ENCODE measurements at regions not wholly inside any gene's neighbourhood (a gene's known extent, or its start where the extent isn't known, plus 50 kb on each side); places are given as distances from the start of the nearest gene placed in this dataset.
"Not testable (repeated sequence)": the region's sequence is repeated elsewhere in the genome, so short reads cannot be mapped to it uniquely, and the experiment has no call there.

- no peaks in the 10 kb centered on the region for H3K9me3 ChIP-seq (ENCODE audit: insufficient read depth, low read length)
- no peak for TF ChIP-seq YY1 (IDR thresholded peaks at IDR 0.05; ENCODE audit: insufficient read depth, insufficient read length)
- no peak for TF ChIP-seq ZNF274 (IDR thresholded peaks at IDR 0.05; ENCODE audit: low read depth, low read length)
- TF ChIP-seq SUZ12 (IDR thresholded peaks at IDR 0.05; ENCODE audit: extremely low read depth, insufficient read depth, insufficient read length), result no peak
- H3K27me3 ChIP-seq (ENCODE audit: insufficient read depth, insufficient read length), result no peaks in the 10 kb centered on the region
- H3K4me3 ChIP-seq (ENCODE audit: insufficient read length, low read depth), result no peak overlapping the region
- no peak overlapping the region for H3K9ac ChIP-seq (ENCODE audit: insufficient read length, low read depth)
- DNase-seq (ENCODE audit: low read depth, low spot score), result no peak
- no peaks in the 10 kb centered on the region for H3K36me3 ChIP-seq (ENCODE audit: insufficient read depth, insufficient read length, low read length)
- H3K4me1 ChIP-seq (ENCODE audit: insufficient read depth, insufficient read length), result no peaks in the 10 kb centered on the region
These were observed 57.8 kb upstream of the ANKRD30A start for GRCh38 chr10:37067576-37067975.

DNA sequence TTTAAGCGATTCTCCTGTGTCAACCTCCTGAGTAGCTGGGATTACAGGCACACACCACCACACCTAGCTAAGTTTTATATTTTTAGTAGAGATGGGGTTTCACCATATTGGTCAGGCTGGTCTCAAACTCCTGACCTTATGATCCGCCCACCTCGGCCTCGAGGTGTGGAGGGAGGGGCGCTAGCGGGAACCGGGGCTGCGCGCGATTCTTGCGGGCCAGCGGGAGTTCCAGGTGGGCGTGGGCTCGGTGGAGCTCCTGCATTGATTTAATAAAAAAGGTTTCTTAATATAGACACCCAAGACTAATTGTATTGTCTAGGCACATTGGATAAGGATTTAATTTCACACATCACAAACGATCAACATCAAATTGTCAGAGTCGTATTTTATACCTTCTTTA, 63.1 kb upstream of the ANKRD30A start:
- H3K36me3 ChIP-seq (ENCODE audit: insufficient read depth, insufficient read length, low read length); H3K4me1 ChIP-seq (ENCODE audit: insufficient read depth, insufficient read length); DNase-seq (ENCODE audit: low read depth, low spot score); H3K9ac ChIP-seq (ENCODE audit: insufficient read length, low read depth); H3K4me3 ChIP-seq (ENCODE audit: insufficient read length, low read depth); H3K9me3 ChIP-seq (ENCODE audit: insufficient read depth, low read length); H3K27me3 ChIP-seq (ENCODE audit: insufficient read depth, insufficient read length): not testable (repeated sequence)

DNA sequence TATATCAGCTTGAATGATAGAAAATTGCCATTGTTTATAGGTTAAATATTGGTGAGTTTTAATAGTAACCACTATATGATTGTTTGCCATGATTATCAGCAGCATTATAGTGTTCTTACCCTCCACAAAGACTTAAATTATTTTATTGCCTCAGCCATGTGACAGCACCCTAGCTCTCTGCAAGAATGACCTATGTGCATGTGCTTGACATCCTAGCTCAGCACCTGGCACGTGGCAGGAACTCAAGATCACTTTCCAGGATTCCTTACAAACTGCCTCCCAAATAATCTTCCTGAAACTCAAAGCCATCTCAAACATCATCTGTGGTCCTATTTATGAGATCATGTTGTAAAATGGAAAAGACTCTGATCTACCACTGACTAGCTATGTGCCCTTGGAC, 68.1 kb upstream of the ANKRD30A start:
- H3K4me1 ChIP-seq (ENCODE audit: insufficient read depth, insufficient read length), result no peaks in the 10 kb centered on the region
- TF ChIP-seq YY1 (IDR thresholded peaks at IDR 0.05; ENCODE audit: insufficient read depth, insufficient read length) (no peak), ZNF274 (IDR thresholded peaks at IDR 0.05; ENCODE audit: low read depth, low read length) (no peak), SUZ12 (IDR thresholded peaks at IDR 0.05; ENCODE audit: extremely low read depth, insufficient read depth, insufficient read length) (no peak)
- H3K27me3 ChIP-seq (ENCODE audit: insufficient read depth, insufficient read length), result no peaks in the 10 kb centered on the region
- no peak overlapping the region for H3K9ac ChIP-seq (ENCODE audit: insufficient read length, low read depth)
- no peaks in the 10 kb centered on the region for H3K9me3 ChIP-seq (ENCODE audit: insufficient read depth, low read length)
- no peak for DNase-seq (ENCODE audit: low read depth, low spot score)
- H3K36me3 ChIP-seq (ENCODE audit: insufficient read depth, insufficient read length, low read length), result no peaks in the 10 kb centered on the region
- H3K4me3 ChIP-seq (ENCODE audit: insufficient read length, low read depth), result no peak overlapping the region

- H3K9me3 ChIP-seq (ENCODE audit: insufficient read depth, low read length), result peaks cover 18% of the 10 kb centered on the region; the same call in 1 of the 2 replicates
- TF ChIP-seq ZNF274 (IDR thresholded peaks at IDR 0.05; ENCODE audit: low read depth, low read length) (no peak), YY1 (IDR thresholded peaks at IDR 0.05; ENCODE audit: insufficient read depth, insufficient read length) (no peak), SUZ12 (IDR thresholded peaks at IDR 0.05; ENCODE audit: extremely low read depth, insufficient read depth, insufficient read length) (no peak)
- no peak overlapping the region for H3K4me3 ChIP-seq (ENCODE audit: insufficient read length, low read depth)
- H3K4me1 ChIP-seq (ENCODE audit: insufficient read depth, insufficient read length), result no peaks in the 10 kb centered on the region
- H3K9ac ChIP-seq (ENCODE audit: insufficient read length, low read depth), result no peak overlapping the region
- H3K27me3 ChIP-seq (ENCODE audit: insufficient read depth, insufficient read length), result no peaks in the 10 kb centered on the region
- no peaks in the 10 kb centered on the region for H3K36me3 ChIP-seq (ENCODE audit: insufficient read depth, insufficient read length, low read length)
- no peak for DNase-seq (ENCODE audit: low read depth, low spot score)
These were observed 71.9 kb upstream of the ANKRD30A start for GRCh38 chr10:37053476-37053875.

GRCh38 chr10:37049982-37050381, 75.4 kb upstream of the ANKRD30A start:
- not testable (repeated sequence) for H3K27me3 ChIP-seq (ENCODE audit: insufficient read depth, insufficient read length); H3K4me1 ChIP-seq (ENCODE audit: insufficient read depth, insufficient read length); H3K36me3 ChIP-seq (ENCODE audit: insufficient read depth, insufficient read length, low read length); H3K4me3 ChIP-seq (ENCODE audit: insufficient read length, low read depth); H3K9ac ChIP-seq (ENCODE audit: insufficient read length, low read depth); DNase-seq (ENCODE audit: low read depth, low spot score)
- H3K9me3 ChIP-seq (ENCODE audit: insufficient read depth, low read length), result peaks cover 18% of the 10 kb centered on the region; the same call in 1 of the 2 replicates

DNA sequence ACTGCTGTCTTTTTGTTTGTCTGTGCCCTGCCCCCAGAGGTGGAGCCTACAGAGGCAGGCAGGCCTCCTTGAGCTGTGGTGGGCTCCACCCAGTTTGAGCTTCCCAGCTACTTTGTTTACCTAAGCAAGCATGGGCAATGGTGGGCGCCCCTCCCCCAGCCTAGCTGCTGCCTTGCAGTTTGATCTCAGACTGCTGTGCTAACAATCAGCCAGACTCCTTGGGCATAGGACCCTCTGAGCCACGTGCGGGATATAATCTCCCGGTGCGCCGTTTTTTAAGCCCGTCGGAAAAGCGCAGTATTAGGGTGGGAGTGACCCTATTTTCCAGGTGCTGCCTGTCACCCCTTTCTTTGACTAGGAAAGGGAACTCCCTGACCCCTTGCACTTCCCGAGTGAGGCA, 81.1 kb upstream of the ANKRD30A start:
- H3K9me3 ChIP-seq (ENCODE audit: insufficient read depth, low read length); H3K27me3 ChIP-seq (ENCODE audit: insufficient read depth, insufficient read length); H3K9ac ChIP-seq (ENCODE audit: insufficient read length, low read depth); H3K4me1 ChIP-seq (ENCODE audit: insufficient read depth, insufficient read length); H3K36me3 ChIP-seq (ENCODE audit: insufficient read depth, insufficient read length, low read length); H3K4me3 ChIP-seq (ENCODE audit: insufficient read length, low read depth): not testable (repeated sequence)
- peak; percentile 1 for DNase-seq (ENCODE audit: low read depth, low spot score)

DNA sequence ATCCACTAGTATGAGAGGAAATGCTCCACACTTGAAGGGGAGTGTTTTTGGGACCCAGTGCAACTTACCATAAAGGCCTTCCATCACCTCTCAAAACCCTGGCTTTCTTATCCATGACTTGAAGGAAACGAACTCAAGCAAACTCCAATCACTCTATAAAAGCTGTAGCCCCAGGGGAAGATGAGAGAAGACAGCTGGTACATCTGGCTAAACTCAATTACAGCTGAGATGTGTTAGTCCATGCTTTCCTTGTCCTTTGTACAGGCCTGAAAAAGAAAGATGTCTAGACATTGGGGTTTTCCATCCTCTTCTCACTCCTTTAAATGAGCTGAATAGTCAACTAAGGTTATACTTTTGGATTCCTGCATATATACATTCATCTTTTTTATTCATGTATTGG, 89.5 kb upstream of the ANKRD30A start:
- H3K4me3 ChIP-seq (ENCODE audit: insufficient read length, low read depth), result no peak overlapping the region
- H3K36me3 ChIP-seq (ENCODE audit: insufficient read depth, insufficient read length, low read length), result no peaks in the 10 kb centered on the region
- TF ChIP-seq SUZ12 (IDR thresholded peaks at IDR 0.05; ENCODE audit: extremely low read depth, insufficient read depth, insufficient read length) (no peak), ZNF274 (IDR thresholded peaks at IDR 0.05; ENCODE audit: low read depth, low read length) (no peak), YY1 (IDR thresholded peaks at IDR 0.05; ENCODE audit: insufficient read depth, insufficient read length) (no peak)
- H3K9me3 ChIP-seq (ENCODE audit: insufficient read depth, low read length), result no peaks in the 10 kb centered on the region
- H3K9ac ChIP-seq (ENCODE audit: insufficient read length, low read depth), result no peak overlapping the region
- H3K4me1 ChIP-seq (ENCODE audit: insufficient read depth, insufficient read length), result no peaks in the 10 kb centered on the region
- no peak for DNase-seq (ENCODE audit: low read depth, low spot score)
- H3K27me3 ChIP-seq (ENCODE audit: insufficient read depth, insufficient read length), result no peaks in the 10 kb centered on the region

DNA sequence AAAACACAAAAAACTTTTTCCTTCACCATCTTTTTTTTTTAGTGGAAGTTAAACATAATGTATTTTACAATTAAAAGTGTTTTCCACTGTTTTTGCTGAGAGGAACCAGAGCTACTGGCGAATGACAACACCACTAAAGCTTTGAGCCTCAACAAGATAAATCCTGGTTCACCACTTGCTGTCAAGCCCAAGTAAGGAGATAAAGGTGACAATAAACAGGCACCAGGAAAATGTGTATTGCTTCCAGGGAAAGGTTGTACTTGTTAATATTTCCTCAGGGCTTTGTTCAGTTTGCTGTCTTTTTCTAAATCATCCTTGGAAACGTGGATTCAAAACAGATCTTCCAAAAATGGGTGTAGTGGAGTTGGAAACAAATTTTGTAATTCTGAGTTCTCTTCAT, 109.9 kb upstream of the ANKRD30A start:
- Histone ChIP-seq H3K27me3 (ENCODE audit: insufficient read depth, insufficient read length) (no peaks in the 10 kb centered on the region), H3K4me1 (ENCODE audit: insufficient read depth, insufficient read length) (no peaks in the 10 kb centered on the region), H3K9ac (ENCODE audit: insufficient read length, low read depth) (no peak overlapping the region), H3K9me3 (ENCODE audit: insufficient read depth, low read length) (no peaks in the 10 kb centered on the region), H3K4me3 (ENCODE audit: insufficient read length, low read depth) (no peak overlapping the region), H3K36me3 (ENCODE audit: insufficient read depth, insufficient read length, low read length) (no peaks in the 10 kb centered on the region)
- TF ChIP-seq SUZ12 (IDR thresholded peaks at IDR 0.05; ENCODE audit: extremely low read depth, insufficient read depth, insufficient read length) (no peak), ZNF274 (IDR thresholded peaks at IDR 0.05; ENCODE audit: low read depth, low read length) (no peak), YY1 (IDR thresholded peaks at IDR 0.05; ENCODE audit: insufficient read depth, insufficient read length) (no peak)
- no peak for DNase-seq (ENCODE audit: low read depth, low spot score)

All from NT2/D1 (cell line).